Tibial nerve (tissue), 4 donors: ENCODE measurements at regions not wholly inside any gene's neighbourhood (a gene's known extent, or its start where the extent isn't known, plus 50 kb on each side); places are given as distances from the start of the nearest gene placed in this dataset.

Experiments used
- DNase-seq, 2 donors: peaks; one replicate each; pipeline ENCODE4 v3.0.0-alpha.2; 2019; ENCODE audit warnings: low spot score in 2 of 2
- H3K27ac ChIP-seq, 4 donors: fragments of 200-600 bp; sonication (generic) in 3 of 4; one replicate each; pipeline ENCODE4 v1.5.1; 2017 to 2019; ENCODE audit warnings: mild to moderate bottlenecking in 1 of 4
- H3K27me3 ChIP-seq, 2 donors: fragments of 200-600 bp; sonication (generic) in 1 of 2; one replicate each; pipeline versions ENCODE4 v1.5.1 to v1.6.0; 2017 to 2019
- H3K36me3 ChIP-seq, 3 donors: fragments of 200-600 bp; sonication (generic); one replicate each; pipeline ENCODE4 v1.5.1; 2018 to 2019
- H3K4me1 ChIP-seq, 4 donors: fragments of 200-600 bp; sonication (generic) in 3 of 4; one replicate each; pipeline ENCODE4 v1.5.1; 2017 to 2019
- H3K4me3 ChIP-seq, 4 donors: fragments of 200-600 bp; sonication (generic) in 3 of 4; one replicate each; pipeline ENCODE4 v1.5.1; 2017 to 2019; ENCODE audit warnings: mild to moderate bottlenecking in 1 of 4, moderate library complexity in 1 of 4
- H3K9me3 ChIP-seq, 4 donors: fragments of 200-600 bp; sonication (generic) in 3 of 4; one replicate each; pipeline ENCODE4 v1.5.1; 2017 to 2019
- CTCF ChIP-seq, 5 experiments: fragments of 200-600 bp in 3 of 5; fragments of 450-650 bp in 2 of 5; sonication (generic) in 3 of 5; IDR thresholded peaks; one replicate each; pipeline ENCODE4 v1.5.1; 2016 to 2019; ENCODE audit warnings: antibody characterized with exemption in 5 of 5, mild to moderate bottlenecking in 3 of 5, moderate library complexity in 2 of 5
- EP300 ChIP-seq, 2 donors: sonication (generic); formaldehyde crosslinking; IDR thresholded peaks; one replicate each; pipeline ENCODE4 v1.6.1; 2017; ENCODE audit warnings: antibody characterized with exemption in 2 of 2, mild to moderate bottlenecking in 1 of 2
- POLR2A ChIP-seq, 2 donors: fragments of 450-650 bp; IDR thresholded peaks; one replicate each; pipeline ENCODE4 v1.6.1; 2017; ENCODE audit warnings: antibody characterized with exemption in 2 of 2, mild to moderate bottlenecking in 2 of 2, moderate library complexity in 2 of 2
- WGBS, 2 donors: methylation state at CpG; one replicate each; pipeline ENCODE4 v1.1.5; 2018; 5-methylcytosine and 5-hydroxymethylcytosine counted together

GRCh38 chr12:127147724-127148123 lies 1119.2 kb upstream of the TMEM132C start:
- Histone ChIP-seq H3K9me3 (peaks cover 0 to 8% (median 0%) of the 10 kb centered on the region in 4 donors), H3K27ac (no peak overlapping the region), H3K4me1 (peaks cover 0 to 14% (median 5%) of the 10 kb centered on the region in 4 donors), H3K36me3 (no peaks in the 10 kb centered on the region), H3K4me3 (no peak overlapping the region), H3K27me3 (no peaks in the 10 kb centered on the region)
- 64 to 79% methylated on average over 4 of the region's 4 CpGs for whole genome bisulfite sequencing, 2 donors
- no peak for DNase-seq
- TF ChIP-seq EP300 (IDR thresholded peaks at IDR 0.05) (no peak), POLR2A (IDR thresholded peaks at IDR 0.05) (no peak), CTCF (IDR thresholded peaks at IDR 0.05) (no peak)

- peaks cover 0 to 2% (median 0%) of the 10 kb centered on the region in 4 donors for H3K9me3 ChIP-seq
- 95 to 100% methylated on average over 1 of the region's 1 CpG for WGBS, 2 donors
- DNase-seq, result no peak
Observed at GRCh38 chr12:127148318-127148717, 1118.7 kb upstream of the TMEM132C start.

GRCh38 chr12:127149226-127149964 lies 1117.6 kb upstream of the TMEM132C start:
- H3K4me3 ChIP-seq, result no peak overlapping the region
- TF ChIP-seq POLR2A (IDR thresholded peaks at IDR 0.05) (no peak), EP300 (IDR thresholded peaks at IDR 0.05) (no peak), CTCF (IDR thresholded peaks at IDR 0.05) (no peak)
- H3K27ac ChIP-seq, result no peak overlapping the region
- 71 to 74% methylated on average over 2 of the region's 2 CpGs for WGBS, 2 donors
- no peak for DNase-seq
- peaks cover 0 to 14% (median 5%) of the 10 kb centered on the region in 4 donors for H3K4me1 ChIP-seq
- no peaks in the 10 kb centered on the region for H3K9me3 ChIP-seq
- H3K36me3 ChIP-seq, result no peaks in the 10 kb centered on the region
- no peaks in the 10 kb centered on the region for H3K27me3 ChIP-seq

More at GRCh38 chr12:127148318-127148717, 1118.7 kb upstream of the TMEM132C start:
- Histone ChIP-seq H3K36me3 (no peaks in the 10 kb centered on the region), H3K4me1 (peaks cover 0 to 14% (median 5%) of the 10 kb centered on the region in 4 donors), H3K27ac (no peak overlapping the region), H3K27me3 (no peaks in the 10 kb centered on the region), H3K4me3 (no peak overlapping the region)
- TF ChIP-seq POLR2A (IDR thresholded peaks at IDR 0.05), result no peak
- no peak for TF ChIP-seq CTCF (IDR thresholded peaks at IDR 0.05)
- no peak for TF ChIP-seq EP300 (IDR thresholded peaks at IDR 0.05)

- Histone ChIP-seq H3K9me3 (no peaks in the 10 kb centered on the region), H3K27ac (no peak overlapping the region), H3K27me3 (no peaks in the 10 kb centered on the region), H3K36me3 (no peaks in the 10 kb centered on the region), H3K4me1 (peaks cover 0 to 14% (median 5%) of the 10 kb centered on the region in 4 donors), H3K4me3 (no peak overlapping the region)
- no peak for TF ChIP-seq CTCF (IDR thresholded peaks at IDR 0.05)
- no peak for TF ChIP-seq POLR2A (IDR thresholded peaks at IDR 0.05)
- no peak for TF ChIP-seq EP300 (IDR thresholded peaks at IDR 0.05)
- 46 to 47% methylated on average over 3 of the region's 3 CpGs for WGBS, 2 donors
- no peak for DNase-seq
Observed at GRCh38 chr12:127150028-127150427, 1116.9 kb upstream of the TMEM132C start.

- H3K9me3 ChIP-seq, result no peaks in the 10 kb centered on the region
- no peak overlapping the region for H3K4me3 ChIP-seq
- WGBS, 2 donors, result 53 to 59% methylated on average over 4 of the region's 4 CpGs
- DNase-seq, result no peak
- TF ChIP-seq POLR2A (IDR thresholded peaks at IDR 0.05), result no peak
- TF ChIP-seq CTCF (IDR thresholded peaks at IDR 0.05), result no peak
- TF ChIP-seq EP300 (IDR thresholded peaks at IDR 0.05), result no peak
- H3K27ac ChIP-seq, result no peak overlapping the region
- peaks cover 0 to 12% (median 5%) of the 10 kb centered on the region in 4 donors for H3K4me1 ChIP-seq
- H3K27me3 ChIP-seq, result no peaks in the 10 kb centered on the region
- H3K36me3 ChIP-seq, result no peaks in the 10 kb centered on the region
Observed at GRCh38 chr12:127150479-127150878, 1116.5 kb upstream of the TMEM132C start.
